ENCODE measurements at regions not wholly inside any gene's neighbourhood (a gene's known extent, or its start where the extent isn't known, plus 50 kb on each side); places are given as distances from the start of the nearest gene placed in this dataset.

- no peak for DNase-seq (ENCODE audit: low read depth in 2 of 2)
Measured at GRCh38 chr2:34320056-34320455, 721.0 kb upstream of the FAM98A start.

- no peak for DNase-seq (ENCODE audit: low read depth in 2 of 2)
Measured at GRCh38 chr2:34317797-34318196, 718.7 kb upstream of the FAM98A start.

- DNase-seq (ENCODE audit: low read depth in 2 of 2), result no peak
Measured at GRCh38 chr2:34316788-34317187, 717.7 kb upstream of the FAM98A start.

GRCh38 chr2:34311816-34312215 is 712.7 kb upstream of the FAM98A start:
- no peak for DNase-seq (ENCODE audit: low read depth in 2 of 2)

- no peak for DNase-seq (ENCODE audit: low read depth in 2 of 2)
Measured at GRCh38 chr2:34308140-34308539, 709.0 kb upstream of the FAM98A start.

GRCh38 chr2:34307636-34308035 is 708.5 kb upstream of the FAM98A start:
- DNase-seq (ENCODE audit: low read depth in 2 of 2), result no peak

- DNase-seq (ENCODE audit: low read depth in 2 of 2), result no peak
Measured at GRCh38 chr2:34306745-34307144, 707.6 kb upstream of the FAM98A start.

- no peak for DNase-seq (ENCODE audit: low read depth in 2 of 2)
Measured at GRCh38 chr2:34305587-34305986, 706.5 kb upstream of the FAM98A start.

- DNase-seq (ENCODE audit: low read depth in 2 of 2), result no peak
Measured at GRCh38 chr2:34294961-34295360, 695.9 kb upstream of the FAM98A start.

GRCh38 chr2:34291076-34291475 is 692.0 kb upstream of the FAM98A start:
- DNase-seq (ENCODE audit: low read depth in 2 of 2), result no peak

GRCh38 chr2:34288016-34288415 is 688.9 kb upstream of the FAM98A start:
- DNase-seq (ENCODE audit: low read depth in 2 of 2), result no peak

GRCh38 chr2:34280606-34281005 is 681.5 kb upstream of the FAM98A start:
- DNase-seq (ENCODE audit: low read depth in 2 of 2), result no peak

GRCh38 chr2:34266908-34267697 is 668.0 kb upstream of the FAM98A start:
- DNase-seq (ENCODE audit: low read depth in 2 of 2), result no peak

GRCh38 chr2:34261701-34262100 is 662.6 kb upstream of the FAM98A start:
- DNase-seq (ENCODE audit: low read depth in 2 of 2), result no peak

- no peak for DNase-seq (ENCODE audit: low read depth in 2 of 2)
Measured at GRCh38 chr2:34254272-34254878, 655.3 kb upstream of the FAM98A start.

- DNase-seq (ENCODE audit: low read depth in 2 of 2), result no peak
Measured at GRCh38 chr2:34252111-34252510, 653.0 kb upstream of the FAM98A start.

GRCh38 chr2:34251578-34251977 is 652.5 kb upstream of the FAM98A start:
- DNase-seq (ENCODE audit: low read depth in 2 of 2), result no peak

- no peak for DNase-seq (ENCODE audit: low read depth in 2 of 2)
Measured at GRCh38 chr2:34244195-34244594, 645.1 kb upstream of the FAM98A start.

GRCh38 chr2:34242763-34243123 is 643.6 kb upstream of the FAM98A start:
- DNase-seq (ENCODE audit: low read depth in 2 of 2), result no peak

- DNase-seq (ENCODE audit: low read depth in 2 of 2), result no peak
Measured at GRCh38 chr2:34241905-34242762, 643.0 kb upstream of the FAM98A start.

GRCh38 chr2:34239511-34239910 is 640.4 kb upstream of the FAM98A start:
- no peak for DNase-seq (ENCODE audit: low read depth in 2 of 2)

GRCh38 chr2:34234823-34235222 is 635.7 kb upstream of the FAM98A start:
- DNase-seq (ENCODE audit: low read depth in 2 of 2), result no peak

- DNase-seq (ENCODE audit: low read depth in 2 of 2), result no peak
Measured at GRCh38 chr2:34229998-34230397, 630.9 kb upstream of the FAM98A start.

All from stimulated activated CD4-positive, alpha-beta T cell treated with anti-CD3 and anti-CD28 coated beads, Interleukin-4, amount 100 ng/mL, for 48 hours (primary cell).